ENCODE measurements at regions not wholly inside any gene's neighbourhood (a gene's known extent, or its start where the extent isn't known, plus 50 kb on each side); places are given as distances from the start of the nearest gene placed in this dataset.

DNA sequence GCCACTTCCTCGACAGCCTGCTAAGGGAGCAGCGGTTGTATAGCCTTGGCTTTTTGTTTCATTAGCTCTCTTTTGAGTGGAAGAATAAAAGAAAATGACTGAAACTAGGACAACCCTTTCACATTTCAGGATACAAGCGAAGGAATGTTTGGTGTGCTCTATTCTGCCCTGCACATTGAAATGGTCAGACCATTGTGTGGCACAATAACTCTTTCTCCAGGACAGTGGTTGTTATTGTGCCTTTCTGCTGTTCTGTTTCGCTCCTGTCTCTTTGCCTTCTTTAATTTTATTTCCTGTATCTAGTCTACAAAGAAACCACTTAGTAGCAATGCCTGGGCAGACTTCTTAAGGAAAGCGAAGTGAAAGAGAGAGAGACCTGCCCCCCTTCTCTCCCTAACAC is 473.7 kb downstream of the GBA3 start:
- in situ Hi-C loops (cut with HindIII; ENCODE audit: low pct_ligation_motif_present, low pct_unique_long_range_greater_than_20kb, low sequenced_read_pairs), result no loop called here
- no peak for DNase-seq

DNA sequence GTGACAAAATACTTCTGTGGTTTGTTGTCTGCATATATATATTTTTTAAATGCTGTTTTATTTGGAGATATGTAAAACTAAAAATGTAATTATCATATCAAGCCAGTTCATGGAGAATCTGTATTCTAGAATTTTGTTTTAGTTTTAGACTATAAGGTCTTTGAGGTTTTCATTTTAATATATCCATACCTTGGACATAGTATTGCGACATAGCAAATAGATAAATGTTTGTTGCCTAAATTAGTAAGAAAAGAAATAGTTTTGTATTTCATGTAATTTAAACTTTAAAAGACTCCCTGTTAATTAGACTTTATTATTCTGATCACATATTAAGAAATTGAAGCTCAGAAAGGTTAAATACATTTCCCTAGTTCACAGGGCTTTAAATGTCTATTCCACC is 472.9 kb downstream of the GBA3 start:
- no peak for DNase-seq
- in situ Hi-C loops (cut with HindIII; ENCODE audit: low pct_ligation_motif_present, low pct_unique_long_range_greater_than_20kb, low sequenced_read_pairs), result no loop called here

DNA sequence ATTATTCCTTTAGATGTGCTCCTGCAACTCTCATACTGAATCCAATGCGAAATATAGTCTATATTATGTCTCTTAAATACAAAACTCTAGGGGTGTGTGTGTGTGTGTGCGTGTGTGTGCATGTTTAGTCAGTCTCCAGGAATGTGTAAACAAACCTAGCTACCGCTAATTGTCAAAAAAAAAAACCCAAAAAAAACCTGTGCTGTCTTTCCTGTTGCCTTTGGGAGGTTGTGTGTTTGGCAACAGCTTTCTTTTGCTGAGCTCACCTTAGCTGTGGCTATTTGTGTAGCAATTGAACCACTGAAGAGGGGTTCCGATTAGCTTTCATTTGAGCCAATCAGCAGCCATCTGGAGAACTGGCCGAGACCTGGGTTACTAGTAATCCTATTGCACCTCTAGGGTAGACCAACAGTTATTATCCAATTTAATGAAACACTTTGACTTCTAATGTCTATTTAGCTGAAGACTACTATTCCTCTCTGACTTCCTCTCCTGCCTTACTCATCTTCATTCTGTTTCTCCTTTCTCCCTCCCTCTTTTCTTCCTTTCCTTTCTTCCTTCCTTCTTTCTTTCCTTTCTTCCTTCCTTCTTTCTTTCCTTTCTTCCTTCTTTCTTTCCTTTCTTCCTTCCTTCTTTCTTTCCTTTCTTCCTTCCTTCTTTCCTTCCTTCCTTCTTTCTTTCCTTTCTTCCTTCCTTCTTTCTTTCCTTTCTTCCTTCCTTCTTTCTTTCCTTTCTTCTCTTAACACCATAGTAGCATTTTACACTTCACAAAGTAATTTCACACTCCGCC is 471.1 kb downstream of the GBA3 start:
- no peak for DNase-seq
- in situ Hi-C loops (cut with HindIII; ENCODE audit: low pct_ligation_motif_present, low pct_unique_long_range_greater_than_20kb, low sequenced_read_pairs), result no loop called here

DNA sequence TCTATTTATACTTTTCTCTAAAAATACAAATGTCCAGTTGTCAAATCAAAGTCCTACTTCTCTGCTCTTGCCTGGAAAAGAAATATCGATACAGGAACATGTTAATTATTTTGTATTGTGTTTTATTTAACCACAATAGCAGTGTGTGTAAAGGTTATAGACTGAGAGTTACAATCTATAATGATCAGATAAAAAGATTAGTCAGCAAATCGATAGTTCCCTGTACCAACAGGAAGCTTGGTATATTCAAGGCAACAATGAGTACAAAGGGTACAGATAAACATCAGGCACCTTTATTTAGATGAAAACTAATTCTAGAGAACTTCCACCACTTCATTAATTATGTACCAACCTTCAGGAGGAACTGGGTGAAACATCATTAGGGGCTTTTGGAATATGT is 469.5 kb downstream of the GBA3 start:
- in situ Hi-C loops (cut with HindIII; ENCODE audit: low pct_ligation_motif_present, low pct_unique_long_range_greater_than_20kb, low sequenced_read_pairs), result no loop called here
- DNase-seq, result no peak

DNA sequence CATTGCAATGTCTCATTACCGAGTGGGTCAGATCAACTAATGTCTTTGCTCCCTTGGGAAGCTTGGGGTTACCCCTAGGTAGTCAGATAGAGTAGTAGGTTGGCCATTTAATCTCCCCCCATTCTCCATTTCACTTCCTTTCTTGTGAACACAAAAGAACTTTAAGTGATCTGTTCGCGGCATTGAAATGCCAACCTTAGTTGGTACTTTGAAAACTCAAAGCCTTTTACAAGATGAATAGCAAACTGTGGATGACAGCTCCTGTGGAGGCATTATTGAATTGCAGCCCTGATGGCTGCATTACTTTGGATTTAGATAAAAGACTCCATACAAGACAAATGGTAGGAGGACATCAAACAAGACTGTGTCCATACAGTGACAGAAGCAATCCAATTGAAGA is 469.1 kb downstream of the GBA3 start:
- in situ Hi-C loops (cut with HindIII; ENCODE audit: low pct_ligation_motif_present, low pct_unique_long_range_greater_than_20kb, low sequenced_read_pairs), result no loop called here
- no peak for DNase-seq

DNA sequence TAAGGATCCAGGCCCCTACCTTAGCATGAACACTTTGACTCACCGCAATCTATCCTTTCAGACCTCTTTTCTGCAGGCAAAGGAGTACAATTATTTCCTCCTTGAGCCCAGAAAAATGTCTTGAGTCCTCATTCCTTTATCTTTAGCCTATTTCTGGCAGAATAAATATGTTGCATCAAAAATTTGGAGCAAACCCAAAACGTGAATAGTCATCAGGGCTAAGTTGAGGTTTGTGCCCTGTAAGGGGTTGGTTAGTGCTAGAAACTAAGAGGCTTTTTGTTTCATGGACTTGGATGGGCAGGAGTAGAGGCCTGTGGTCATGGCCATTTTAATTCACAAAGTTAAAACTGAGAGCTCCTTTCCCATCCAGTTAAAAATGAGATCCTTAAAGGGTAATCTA is 460.3 kb downstream of the GBA3 start:
- no peak for DNase-seq
- in situ Hi-C loops (cut with HindIII; ENCODE audit: low pct_ligation_motif_present, low pct_unique_long_range_greater_than_20kb, low sequenced_read_pairs), result no loop called here

DNA sequence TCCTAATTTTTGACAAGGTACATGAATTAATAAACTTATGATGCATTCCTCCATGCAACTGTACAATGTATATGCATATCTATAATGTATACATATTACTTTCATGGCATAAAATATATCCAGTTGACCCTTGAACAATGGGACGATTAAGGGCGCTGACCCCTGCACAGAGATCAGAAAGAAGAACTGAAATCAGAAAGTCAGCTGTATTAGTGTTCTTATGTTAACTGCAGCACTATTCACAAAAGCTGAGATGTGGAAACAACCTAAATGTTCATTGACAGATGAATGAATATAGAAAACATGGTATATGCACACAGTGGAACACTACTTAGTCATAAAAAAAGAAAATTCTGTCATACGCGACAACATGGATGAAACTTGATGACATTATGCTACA is 457.1 kb downstream of the GBA3 start:
- in situ Hi-C loops (cut with HindIII; ENCODE audit: low pct_ligation_motif_present, low pct_unique_long_range_greater_than_20kb, low sequenced_read_pairs), result no loop called here
- DNase-seq, result no peak

DNA sequence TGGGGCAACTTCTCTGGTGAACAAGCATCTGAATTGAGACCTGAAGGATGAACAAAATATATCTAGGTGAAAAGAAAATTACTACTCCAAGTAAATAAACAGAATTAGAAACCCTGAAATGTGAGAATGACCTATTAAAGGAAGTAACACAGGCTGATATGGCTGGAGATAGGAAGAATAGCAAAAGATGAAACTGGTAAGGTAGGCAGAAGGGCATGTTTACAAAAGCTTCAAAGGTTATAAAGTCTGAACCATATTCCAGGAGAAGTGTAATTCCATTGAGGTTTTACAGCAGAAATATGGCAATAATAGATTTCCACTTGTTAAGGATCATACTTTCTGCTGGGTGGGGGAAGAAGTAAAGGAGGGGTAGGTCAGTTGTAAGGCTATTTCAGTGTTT is 452.0 kb downstream of the GBA3 start:
- in situ Hi-C loops (cut with HindIII; ENCODE audit: low pct_ligation_motif_present, low pct_unique_long_range_greater_than_20kb, low sequenced_read_pairs), result no loop called here
- DNase-seq, result no peak

DNA sequence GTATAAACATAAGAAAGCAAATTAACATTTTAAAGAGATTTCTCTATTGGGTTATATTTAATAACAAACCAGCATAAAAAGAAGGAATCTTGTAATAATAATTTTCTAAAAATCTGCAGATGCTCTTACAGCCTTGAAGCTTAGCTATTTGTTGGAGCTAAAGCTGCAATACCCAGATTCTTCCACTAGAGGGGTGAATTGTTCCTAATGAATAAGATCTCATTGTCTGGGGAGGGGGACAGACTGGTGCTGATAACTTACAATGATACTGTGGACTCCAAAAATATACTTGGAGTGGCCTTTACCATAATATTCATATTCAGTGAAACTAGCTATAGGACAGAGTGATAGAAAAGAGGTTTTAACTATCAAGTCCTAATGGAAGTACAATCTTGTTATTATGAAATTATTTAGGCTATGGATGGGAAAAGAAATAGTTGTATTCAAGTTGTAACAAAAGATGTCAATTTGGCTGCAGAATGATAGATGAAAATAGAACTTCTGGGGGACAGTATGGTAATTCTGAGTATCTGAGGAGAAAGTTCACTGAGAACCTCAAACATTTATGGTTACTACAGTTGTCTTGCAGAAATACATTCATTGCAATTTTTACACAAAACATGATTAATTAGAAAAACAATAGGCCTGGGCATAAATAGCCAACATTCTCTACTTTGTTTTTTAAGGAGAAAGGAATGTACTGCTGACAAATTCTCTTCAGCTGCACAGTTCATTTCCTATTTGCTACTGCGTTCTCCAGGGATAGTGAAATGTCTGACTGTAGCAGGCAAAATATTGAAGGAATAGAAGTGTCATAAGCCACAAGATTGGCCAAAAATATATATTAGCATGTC is 443.3 kb downstream of the GBA3 start:
- in situ Hi-C loops (cut with HindIII; ENCODE audit: low pct_ligation_motif_present, low pct_unique_long_range_greater_than_20kb, low sequenced_read_pairs), result no loop called here

DNA sequence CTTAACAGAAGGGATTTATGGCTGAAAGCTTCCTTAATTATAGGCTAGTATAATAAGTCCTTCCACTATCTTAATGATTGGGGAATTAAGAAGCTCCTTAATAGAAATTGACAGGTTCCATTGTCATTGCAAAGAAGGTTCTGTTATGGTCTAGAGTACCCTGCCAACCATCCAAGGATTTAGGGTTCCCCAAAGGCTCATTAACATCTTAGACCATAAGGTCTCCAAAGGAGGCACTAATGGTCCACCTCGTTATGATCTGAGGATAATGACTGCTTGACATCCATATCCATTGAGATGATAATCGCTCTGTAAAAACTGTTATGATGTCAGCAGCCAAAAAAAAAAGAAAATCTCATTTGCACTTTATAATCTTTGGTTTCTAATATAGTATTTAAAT is 441.6 kb downstream of the GBA3 start:
- no peak for DNase-seq
- in situ Hi-C loops (cut with HindIII; ENCODE audit: low pct_ligation_motif_present, low pct_unique_long_range_greater_than_20kb, low sequenced_read_pairs), result no loop called here

More for the DNA sequence above, 443.3 kb downstream of the GBA3 start:
- peak; percentile 50 for DNase-seq

DNA sequence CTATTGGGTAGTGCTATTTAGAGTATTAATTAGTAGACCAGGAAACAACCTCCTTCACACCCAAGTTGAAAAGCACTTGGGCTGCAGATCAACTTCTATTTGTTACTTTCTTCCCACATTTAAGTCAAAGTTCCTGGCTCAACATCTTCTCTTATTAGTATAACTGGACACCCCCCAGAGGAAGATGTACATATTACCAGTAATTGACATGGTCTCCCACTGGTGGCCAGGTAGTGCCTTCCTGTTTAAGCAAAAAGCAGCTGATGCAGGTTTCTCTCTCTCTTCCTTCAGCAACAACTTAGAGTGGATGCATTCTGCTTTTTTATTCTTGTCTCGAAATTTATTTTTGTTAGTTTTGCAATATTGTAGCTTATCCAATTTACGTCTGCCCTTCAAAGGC is 438.1 kb downstream of the GBA3 start:
- in situ Hi-C loops (cut with HindIII; ENCODE audit: low pct_ligation_motif_present, low pct_unique_long_range_greater_than_20kb, low sequenced_read_pairs), result no loop called here
- peak; percentile 7 for DNase-seq

DNA sequence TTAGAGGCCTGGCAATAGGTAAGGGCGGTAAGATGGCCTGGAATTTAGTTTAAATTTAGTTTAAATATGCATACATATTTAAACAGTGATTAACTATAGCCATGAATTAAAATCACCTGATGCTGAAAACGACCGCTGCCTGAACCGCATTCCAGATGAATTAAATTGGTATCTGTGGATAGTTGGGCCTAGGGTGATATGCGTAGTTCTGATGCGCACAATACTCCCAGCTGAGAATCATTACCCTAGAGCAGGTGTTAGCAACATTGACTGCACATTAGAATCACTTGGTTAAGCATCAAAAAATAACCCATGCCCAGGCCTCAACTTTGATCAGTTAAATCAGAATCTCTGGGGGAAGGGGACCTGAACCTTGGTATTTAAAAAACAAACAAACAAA is 432.4 kb downstream of the GBA3 start:
- in situ Hi-C loops (cut with HindIII; ENCODE audit: low pct_ligation_motif_present, low pct_unique_long_range_greater_than_20kb, low sequenced_read_pairs), result no loop called here
- DNase-seq, result no peak

DNA sequence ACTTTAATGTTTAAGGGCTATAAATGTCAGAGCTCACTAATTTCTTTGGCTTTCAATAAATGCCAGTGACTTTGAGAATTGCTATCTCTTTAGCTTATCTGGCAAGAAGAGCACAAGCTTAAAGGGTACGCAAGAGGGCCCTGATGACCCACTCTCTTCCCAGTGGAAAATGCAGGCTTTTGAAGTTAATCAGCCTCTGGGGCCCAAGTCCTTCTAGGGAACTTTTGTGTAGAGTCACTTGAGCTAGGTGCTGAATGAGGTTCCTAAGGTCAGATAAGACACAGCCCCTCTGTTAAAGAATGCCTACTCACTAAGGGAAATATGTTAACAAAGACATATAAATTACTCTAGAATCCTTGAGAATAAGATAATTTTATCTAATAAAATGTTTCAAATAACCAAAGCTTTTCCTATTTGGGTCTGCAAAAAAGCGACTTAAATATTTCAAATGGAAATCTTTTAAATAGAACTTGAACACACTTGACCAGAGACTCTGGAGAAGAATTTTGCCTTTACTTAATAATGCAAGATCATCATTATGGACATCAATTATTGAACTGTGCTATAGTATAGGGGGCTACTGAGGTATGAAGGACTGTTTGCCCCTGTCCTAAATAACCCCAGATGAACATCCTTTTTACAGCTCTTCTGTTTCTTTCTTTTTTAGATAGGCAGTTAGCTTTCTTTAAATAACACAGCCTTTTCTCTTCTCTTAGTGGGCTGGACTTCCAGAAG is 430.1 kb downstream of the GBA3 start:
- in situ Hi-C loops (cut with HindIII; ENCODE audit: low pct_ligation_motif_present, low pct_unique_long_range_greater_than_20kb, low sequenced_read_pairs), result no loop called here

DNA sequence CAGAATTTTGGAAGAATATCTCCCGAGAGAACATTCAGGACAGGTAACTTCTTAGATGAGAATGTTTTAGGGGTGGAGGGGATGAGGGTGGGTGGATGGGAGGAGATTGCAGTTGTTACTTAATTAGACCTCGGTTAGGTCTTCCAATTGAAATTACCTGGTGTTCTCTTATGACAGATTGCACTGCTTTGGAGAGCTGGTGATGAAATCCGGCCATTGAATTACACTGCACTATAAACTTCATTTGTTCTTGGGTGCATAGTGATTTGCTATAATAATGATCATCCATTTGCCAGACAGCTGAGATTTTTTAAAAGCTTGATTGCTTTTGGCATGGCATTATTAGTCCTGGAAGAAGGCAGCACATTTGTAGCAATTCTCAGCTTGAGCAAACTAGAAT is 427.6 kb downstream of the GBA3 start:
- in situ Hi-C loops (cut with HindIII; ENCODE audit: low pct_ligation_motif_present, low pct_unique_long_range_greater_than_20kb, low sequenced_read_pairs), result no loop called here
- no peak for DNase-seq

More for the DNA sequence above, 430.1 kb downstream of the GBA3 start:
- DNase-seq, result no peak

DNA sequence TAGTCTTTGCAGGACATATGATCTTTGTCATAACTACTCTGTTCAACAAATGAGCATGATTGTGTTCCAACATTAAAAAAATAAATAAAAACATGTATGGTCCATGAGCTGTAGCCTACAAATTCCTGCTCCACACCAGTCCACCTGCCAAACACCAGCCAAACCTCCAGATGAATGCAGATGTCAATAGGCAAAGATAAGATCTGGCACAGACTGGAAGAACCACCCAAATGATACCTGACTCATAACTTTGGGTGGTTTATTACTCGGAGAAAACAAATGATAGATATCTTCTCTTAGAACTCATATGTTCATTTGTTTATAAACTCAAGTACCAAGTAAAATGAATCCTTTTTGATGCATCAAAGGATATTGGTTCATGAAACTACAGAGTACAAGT is 425.1 kb downstream of the GBA3 start:
- in situ Hi-C loops (cut with HindIII; ENCODE audit: low pct_ligation_motif_present, low pct_unique_long_range_greater_than_20kb, low sequenced_read_pairs), result no loop called here

DNA sequence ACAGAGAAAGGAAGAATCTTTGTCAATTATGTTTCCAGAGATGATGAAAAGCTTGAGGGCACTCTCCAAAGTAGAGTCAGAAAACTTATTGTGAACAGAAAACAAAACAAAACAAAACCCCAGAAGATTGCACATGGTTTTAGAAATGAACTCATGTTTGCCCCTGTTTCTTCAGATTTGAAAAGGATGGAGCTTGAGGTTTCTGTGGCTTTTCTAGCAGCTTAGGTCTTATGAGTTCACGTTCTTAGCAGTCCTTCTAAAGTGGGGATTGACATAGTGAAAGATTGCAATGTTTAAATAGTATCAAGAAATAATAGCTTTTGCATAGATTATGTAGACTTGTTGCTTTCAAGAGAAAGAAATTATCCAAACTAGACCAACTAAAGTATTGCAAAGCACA is 421.8 kb downstream of the GBA3 start:
- in situ Hi-C loops (cut with HindIII; ENCODE audit: low pct_ligation_motif_present, low pct_unique_long_range_greater_than_20kb, low sequenced_read_pairs), result no loop called here
- DNase-seq, result no peak

More for the DNA sequence above, 425.1 kb downstream of the GBA3 start:
- no peak for DNase-seq

DNA sequence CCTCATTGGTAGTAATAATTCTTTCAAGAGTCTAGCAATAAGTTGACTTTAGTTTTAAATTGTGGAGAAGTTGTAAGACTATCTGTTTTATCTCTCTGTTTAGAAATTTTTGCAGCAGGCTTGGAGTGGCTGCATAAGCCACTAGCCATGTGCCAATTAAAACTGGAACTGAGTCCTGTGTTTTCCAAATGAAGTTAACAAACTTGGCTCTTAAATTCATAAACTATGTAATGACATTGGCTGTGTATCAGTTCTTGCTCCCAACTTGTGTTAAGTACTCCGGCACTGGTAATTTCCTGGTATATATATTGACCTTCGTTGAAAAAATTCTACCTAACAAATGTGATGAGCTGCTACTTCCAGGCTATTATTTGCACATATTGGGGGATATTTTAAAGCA is 420.4 kb downstream of the GBA3 start:
- DNase-seq, result no peak
- in situ Hi-C loops (cut with HindIII; ENCODE audit: low pct_ligation_motif_present, low pct_unique_long_range_greater_than_20kb, low sequenced_read_pairs), result no loop called here

DNA sequence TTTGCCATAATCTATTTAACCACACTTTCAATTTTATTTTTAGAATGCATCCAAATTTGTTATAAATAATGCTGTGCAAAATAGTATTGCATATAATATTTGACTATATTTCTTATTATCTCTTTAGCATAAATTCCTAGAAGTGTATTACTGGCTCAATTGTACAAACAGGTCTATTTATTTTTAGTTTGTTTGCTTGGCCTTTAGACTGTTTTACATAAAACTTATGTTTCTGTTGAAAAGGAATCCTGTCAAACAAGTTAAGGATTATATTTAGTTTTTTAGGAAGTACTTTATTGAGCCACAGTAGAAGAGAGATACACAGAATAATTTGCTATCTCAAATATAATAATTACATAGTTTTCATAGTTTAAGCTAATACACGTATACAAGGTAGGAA is 413.8 kb downstream of the GBA3 start:
- in situ Hi-C loops (cut with HindIII; ENCODE audit: low pct_ligation_motif_present, low pct_unique_long_range_greater_than_20kb, low sequenced_read_pairs), result no loop called here
- no peak for DNase-seq

DNA sequence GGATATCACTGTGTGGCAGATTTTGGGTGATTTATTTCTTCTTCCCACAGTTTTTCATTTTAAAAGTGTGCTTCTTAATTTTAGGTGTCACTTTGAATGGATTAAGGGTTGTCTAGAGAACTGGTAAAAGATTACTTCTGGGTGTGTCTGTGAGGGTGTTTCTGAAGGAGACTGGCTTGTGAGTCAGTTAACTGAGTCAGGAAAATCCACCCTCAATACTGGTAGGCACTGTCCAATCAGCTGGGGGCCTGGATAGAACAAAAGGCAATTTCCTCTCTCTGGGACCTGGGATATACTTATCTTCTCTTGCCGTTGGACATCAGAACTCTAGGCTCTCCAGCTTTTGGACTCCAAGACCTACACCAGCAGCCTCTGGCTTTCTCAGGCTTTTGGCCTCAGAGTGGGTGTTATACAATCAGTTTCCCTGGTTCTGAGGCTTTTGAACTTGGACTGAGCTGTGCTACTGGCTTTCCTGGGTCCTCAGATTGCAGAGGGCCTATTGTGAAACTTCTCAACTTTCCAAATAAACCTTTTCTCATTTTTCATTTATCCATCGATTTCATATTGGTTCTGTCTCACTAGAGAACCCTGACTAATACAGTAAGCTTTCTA is 413.1 kb downstream of the GBA3 start:
- in situ Hi-C loops (cut with HindIII; ENCODE audit: low pct_ligation_motif_present, low pct_unique_long_range_greater_than_20kb, low sequenced_read_pairs), result no loop called here
- no peak for DNase-seq
